ENCODE measurements at regions not wholly inside any gene's neighbourhood (a gene's known extent, or its start where the extent isn't known, plus 50 kb on each side); places are given as distances from the start of the nearest gene placed in this dataset.
A peak's percentile ranks its signal among the peaks of the same experiment; 100 is the strongest.

DNA sequence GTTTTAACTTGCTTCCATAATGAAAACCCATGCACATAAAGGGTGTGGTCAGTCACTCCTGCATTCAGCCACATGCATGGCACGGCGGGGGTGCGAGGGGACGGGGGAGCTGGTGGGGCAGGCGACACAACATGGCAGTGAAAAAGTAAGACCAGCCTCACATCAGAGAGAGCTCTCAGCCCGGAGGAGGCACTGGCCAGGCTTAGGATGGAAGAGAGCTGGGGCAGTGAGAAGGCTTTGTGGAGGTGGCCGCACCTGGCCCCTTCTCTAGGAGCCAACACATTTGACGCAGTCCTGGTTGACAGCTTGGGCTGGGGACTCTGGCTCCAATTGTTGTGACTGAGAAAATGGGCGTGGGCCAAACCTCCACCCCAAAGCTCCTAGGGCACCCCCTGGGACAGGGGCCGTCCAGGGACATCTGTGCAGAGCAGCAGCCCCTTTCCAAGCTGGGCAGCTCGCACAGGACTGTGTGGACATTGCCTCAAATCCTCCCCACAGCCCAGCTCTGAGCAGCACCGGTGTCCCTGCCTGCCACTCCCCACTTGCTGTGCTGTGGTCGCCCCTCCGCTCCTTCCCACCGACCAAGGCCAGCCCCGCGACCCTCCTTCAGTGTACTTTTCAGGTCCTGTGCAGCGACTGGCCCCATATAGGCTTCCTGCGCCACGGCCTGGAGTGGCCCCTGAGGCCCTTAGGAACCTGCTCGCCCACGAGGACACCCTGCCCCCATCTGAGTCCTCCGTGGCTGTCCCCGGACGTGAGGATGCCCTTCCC lies 126.0 kb upstream of the IQSEC1 start:
- H3K27me3 ChIP-seq (ENCODE audit: insufficient read depth, low read length), result no peaks in the 10 kb centered on the region
- POLR2A ChIA-PET (ENCODE audit: partially characterized antibody), result no interaction called here
- peaks cover 24% of the 10 kb centered on the region for H3K4me1 ChIP-seq (ENCODE audit: insufficient read depth, low read length)
- no peak overlapping the region for H3K4me3 ChIP-seq (ENCODE audit: low read length in 2 of 2)
- H3K4me3 Mint-ChIP-seq, result no peak overlapping the region
- no peaks in the 10 kb centered on the region for H3K9me3 ChIP-seq (ENCODE audit: control insufficient read depth in 1 of 2, low read length in 2 of 2)
- no peak for DNase-seq
- H3K36me3 ChIP-seq (ENCODE audit: insufficient read depth, low read length), result no peaks in the 10 kb centered on the region
- H3K27ac Mint-ChIP-seq, result no peak overlapping the region
- H3K27me3 Mint-ChIP-seq, result peaks cover 14 to 21% of the 10 kb centered on the region in 2 donors
- CTCF ChIA-PET (ENCODE audit: partially characterized antibody), result interaction anchor here (0.7 kb wide), 1 partner anchor 96 kb away, joined by 3 read pairs; no protein-coding TSS in a partner anchor
- no peaks in the 10 kb centered on the region for H3K9me3 Mint-ChIP-seq
- H3K36me3 Mint-ChIP-seq, result no peaks in the 10 kb centered on the region
- H3K4me1 Mint-ChIP-seq, result peaks cover 16 to 28% (median 24%) of the 10 kb centered on the region in 4 donors
- H3K27ac ChIP-seq (ENCODE audit: low read depth, low read length), result no peak overlapping the region
- intact Hi-C loops (cut with micrococcal nuclease), result no loop called here

GRCh38 chr3:13198264-13198879 lies 125.1 kb upstream of the IQSEC1 start:
- no peaks in the 10 kb centered on the region for H3K27me3 ChIP-seq (ENCODE audit: insufficient read depth, low read length)
- H3K9me3 Mint-ChIP-seq, result no peaks in the 10 kb centered on the region
- peaks cover 24% of the 10 kb centered on the region for H3K4me1 ChIP-seq (ENCODE audit: insufficient read depth, low read length)
- H3K4me1 Mint-ChIP-seq, result peaks cover 16 to 34% (median 25%) of the 10 kb centered on the region in 4 donors
- intact Hi-C loops (cut with micrococcal nuclease), result no loop called here
- ChIA-PET POLR2A (ENCODE audit: partially characterized antibody) (no interaction called here), CTCF (ENCODE audit: partially characterized antibody) (no interaction called here)
- no peaks in the 10 kb centered on the region for H3K36me3 Mint-ChIP-seq
- no peak overlapping the region for H3K27ac Mint-ChIP-seq
- H3K4me3 Mint-ChIP-seq, result no peak overlapping the region
- H3K27ac ChIP-seq (ENCODE audit: low read depth, low read length), result no peak overlapping the region
- peaks cover 14 to 21% of the 10 kb centered on the region in 2 donors for H3K27me3 Mint-ChIP-seq
- no peaks in the 10 kb centered on the region for H3K9me3 ChIP-seq (ENCODE audit: control insufficient read depth in 1 of 2, low read length in 2 of 2)
- no peak for DNase-seq
- no peaks in the 10 kb centered on the region for H3K36me3 ChIP-seq (ENCODE audit: insufficient read depth, low read length)
- H3K4me3 ChIP-seq (ENCODE audit: low read length in 2 of 2), result no peak overlapping the region

DNA sequence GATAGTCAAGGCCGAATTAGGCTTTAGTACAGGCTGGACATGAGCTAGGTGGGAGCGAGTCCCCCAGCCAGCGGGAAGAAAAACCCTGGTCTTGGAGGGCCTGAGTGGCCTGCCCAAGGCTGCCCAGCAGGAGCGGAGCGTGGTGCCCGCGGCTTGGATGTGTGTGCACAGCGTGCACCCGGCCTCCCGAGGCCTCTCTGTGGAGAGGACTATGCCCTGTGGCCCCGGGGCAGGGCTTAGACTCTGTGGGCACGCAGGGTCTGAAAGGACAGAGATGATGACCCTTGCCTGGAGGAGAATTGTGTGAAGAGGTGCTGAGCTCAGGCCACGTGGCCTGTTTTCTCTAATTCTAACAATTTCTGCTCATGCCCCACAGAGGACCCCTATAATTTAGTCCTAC lies 124.6 kb upstream of the IQSEC1 start:
- Histone ChIP-seq H3K27me3 (ENCODE audit: insufficient read depth, low read length) (no peaks in the 10 kb centered on the region), H3K27ac (ENCODE audit: low read depth, low read length) (no peak overlapping the region), H3K9me3 (ENCODE audit: control insufficient read depth in 1 of 2, low read length in 2 of 2) (no peaks in the 10 kb centered on the region), H3K36me3 (ENCODE audit: insufficient read depth, low read length) (no peaks in the 10 kb centered on the region), H3K4me3 (ENCODE audit: low read length in 2 of 2) (no peak overlapping the region), H3K4me1 (ENCODE audit: insufficient read depth, low read length) (peaks cover 24% of the 10 kb centered on the region)
- no peak overlapping the region for H3K4me3 Mint-ChIP-seq
- H3K27ac Mint-ChIP-seq, result no peak overlapping the region
- no peaks in the 10 kb centered on the region for H3K36me3 Mint-ChIP-seq
- ChIA-PET CTCF (ENCODE audit: partially characterized antibody) (no interaction called here), POLR2A (ENCODE audit: partially characterized antibody) (no interaction called here)
- H3K27me3 Mint-ChIP-seq, result peaks cover 13 to 19% of the 10 kb centered on the region in 2 donors
- intact Hi-C loops (cut with micrococcal nuclease), result no loop called here
- peaks cover 16 to 34% (median 26%) of the 10 kb centered on the region in 4 donors for H3K4me1 Mint-ChIP-seq
- DNase-seq, result no peak
- H3K9me3 Mint-ChIP-seq, result no peaks in the 10 kb centered on the region

- Histone ChIP-seq H3K27me3 (ENCODE audit: insufficient read depth, low read length) (no peaks in the 10 kb centered on the region), H3K4me3 (ENCODE audit: low read length in 2 of 2) (no peak overlapping the region), H3K9me3 (ENCODE audit: control insufficient read depth in 1 of 2, low read length in 2 of 2) (no peaks in the 10 kb centered on the region), H3K4me1 (ENCODE audit: insufficient read depth, low read length) (peaks cover 24% of the 10 kb centered on the region), H3K27ac (ENCODE audit: low read depth, low read length) (no peak overlapping the region), H3K36me3 (ENCODE audit: insufficient read depth, low read length) (no peaks in the 10 kb centered on the region)
- ChIA-PET POLR2A (ENCODE audit: partially characterized antibody) (no interaction called here), CTCF (ENCODE audit: partially characterized antibody) (no interaction called here)
- Mint-ChIP-seq H3K36me3 (no peaks in the 10 kb centered on the region), H3K4me1 (peaks cover 16 to 34% (median 26%) of the 10 kb centered on the region in 4 donors), H3K4me3 (no peak overlapping the region), H3K9me3 (no peaks in the 10 kb centered on the region), H3K27ac (no peak overlapping the region), H3K27me3 (peaks cover 9 to 14% of the 10 kb centered on the region in 2 donors)
- DNase-seq, result no peak
- intact Hi-C loops (cut with micrococcal nuclease), result no loop called here
Measured at GRCh38 chr3:13197281-13197680, 124.1 kb upstream of the IQSEC1 start.

- Histone ChIP-seq H3K4me3 (ENCODE audit: low read length in 2 of 2) (no peak overlapping the region), H3K27ac (ENCODE audit: low read depth, low read length) (no peak overlapping the region), H3K4me1 (ENCODE audit: insufficient read depth, low read length) (peaks cover 24% of the 10 kb centered on the region), H3K9me3 (ENCODE audit: control insufficient read depth in 1 of 2, low read length in 2 of 2) (no peaks in the 10 kb centered on the region), H3K36me3 (ENCODE audit: insufficient read depth, low read length) (no peaks in the 10 kb centered on the region), H3K27me3 (ENCODE audit: insufficient read depth, low read length) (no peaks in the 10 kb centered on the region)
- DNase-seq, result no peak
- H3K4me1 Mint-ChIP-seq, result peaks cover 18 to 42% (median 31%) of the 10 kb centered on the region in 4 donors
- peaks cover 8% of the 10 kb centered on the region in 2 donors for H3K27me3 Mint-ChIP-seq
- H3K9me3 Mint-ChIP-seq, result no peaks in the 10 kb centered on the region
- peak overlapping the region in 3 of 8 donors; percentile 18 to 73 (median 55) for H3K4me3 Mint-ChIP-seq
- no peaks in the 10 kb centered on the region for H3K36me3 Mint-ChIP-seq
- CTCF ChIA-PET (ENCODE audit: partially characterized antibody), result interaction anchor here (1.3 kb wide), 1 partner anchor 267 kb away, joined by 4 read pairs; no protein-coding TSS in a partner anchor
- H3K27ac Mint-ChIP-seq, result peak overlapping the region in 2 of 7 donors; percentile 64 to 76
- intact Hi-C loops (cut with micrococcal nuclease), result no loop called here
- POLR2A ChIA-PET (ENCODE audit: partially characterized antibody), result no interaction called here
Measured at GRCh38 chr3:13195374-13195773, 122.1 kb upstream of the IQSEC1 start.

GRCh38 chr3:13194285-13195209 lies 121.3 kb upstream of the IQSEC1 start:
- intact Hi-C loops (cut with micrococcal nuclease), result no loop called here
- CTCF ChIA-PET (ENCODE audit: partially characterized antibody), result no interaction called here
- H3K27ac Mint-ChIP-seq, result peak overlapping the region in 2 of 7 donors; percentile 30 to 58

More at GRCh38 chr3:13194285-13195209, 121.3 kb upstream of the IQSEC1 start:
- Histone ChIP-seq H3K4me1 (ENCODE audit: insufficient read depth, low read length) (peaks cover 30% of the 10 kb centered on the region), H3K4me3 (ENCODE audit: low read length in 2 of 2) (no peak overlapping the region), H3K9me3 (ENCODE audit: control insufficient read depth in 1 of 2, low read length in 2 of 2) (no peaks in the 10 kb centered on the region), H3K27ac (ENCODE audit: low read depth, low read length) (no peak overlapping the region), H3K27me3 (ENCODE audit: insufficient read depth, low read length) (no peaks in the 10 kb centered on the region), H3K36me3 (ENCODE audit: insufficient read depth, low read length) (no peaks in the 10 kb centered on the region)
- H3K36me3 Mint-ChIP-seq, result no peaks in the 10 kb centered on the region
- POLR2A ChIA-PET (ENCODE audit: partially characterized antibody), result no interaction called here
- no peak for DNase-seq
- peaks cover 23 to 48% (median 34%) of the 10 kb centered on the region in 4 donors for H3K4me1 Mint-ChIP-seq
- peaks cover 0 to 3% (median 0%) of the 10 kb centered on the region in 8 donors for H3K9me3 Mint-ChIP-seq
- peaks cover 4% of the 10 kb centered on the region in 2 donors for H3K27me3 Mint-ChIP-seq
- H3K4me3 Mint-ChIP-seq, result peak overlapping the region in 1 of 8 donors; percentile 18
